GM21723 (cell line): ENCODE measurements at regions not wholly inside any gene's neighbourhood (a gene's known extent, or its start where the extent isn't known, plus 50 kb on each side); places are given as distances from the start of the nearest gene placed in this dataset.

Experiments
- ATAC-seq: cut with Tn5 transposase; IDR thresholded peaks from one replicate; pipeline ENCODE4 v1.9.1; 2021; ENCODE audit warnings: mild to moderate bottlenecking, moderate library complexity; ENCODE audit not compliant: unreplicated experiment

- no peak for ATAC-seq
Measured at GRCh38 chr12:95411057-95411456, 62.9 kb upstream of the METAP2 start.

- ATAC-seq, result no peak
Measured at GRCh38 chr12:95411466-95411865, 62.5 kb upstream of the METAP2 start.

GRCh38 chr12:95412482-95413311 is 61.3 kb upstream of the METAP2 start:
- no peak for ATAC-seq

DNA sequence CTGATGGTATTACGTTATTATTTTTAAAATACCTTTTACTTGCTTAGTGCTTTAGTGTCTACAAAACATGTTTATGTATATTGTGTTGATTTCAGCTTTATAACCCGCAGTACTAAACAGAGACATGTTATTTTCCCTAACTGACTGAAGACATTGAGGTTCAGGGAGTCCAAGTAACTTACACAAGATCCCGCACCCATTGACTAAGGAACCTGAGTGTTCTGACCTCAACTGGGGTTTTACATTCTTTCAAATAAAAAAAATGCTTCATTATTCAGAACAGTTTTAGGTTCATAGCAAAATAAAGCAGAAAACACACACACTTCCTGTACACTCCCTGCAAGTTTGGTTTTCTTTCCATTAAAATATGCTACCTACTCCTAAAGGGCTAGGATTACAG is 60.4 kb upstream of the METAP2 start:
- ATAC-seq, result no peak

DNA sequence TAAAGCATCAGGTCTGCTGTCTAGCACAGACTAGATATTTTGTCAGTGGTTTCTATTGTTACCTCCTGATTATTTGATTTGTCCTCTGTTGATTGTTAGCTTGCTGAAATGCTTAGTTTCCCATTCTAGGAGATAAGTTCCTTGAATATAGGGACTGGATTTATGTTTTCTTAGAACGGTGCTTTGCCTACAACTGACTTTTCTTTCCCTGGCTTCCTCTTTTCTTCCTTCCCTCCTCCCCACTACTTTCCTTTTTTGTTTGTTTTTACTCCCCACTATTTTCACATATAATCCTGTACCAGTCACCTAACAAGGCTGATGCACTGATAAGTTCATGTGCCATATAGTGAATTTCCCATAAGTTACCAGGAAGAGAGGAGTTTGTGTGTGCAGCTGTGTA is 58.5 kb upstream of the METAP2 start:
- no peak for ATAC-seq

GRCh38 chr12:95416111-95416636 is 57.8 kb upstream of the METAP2 start:
- ATAC-seq, result no peak

DNA sequence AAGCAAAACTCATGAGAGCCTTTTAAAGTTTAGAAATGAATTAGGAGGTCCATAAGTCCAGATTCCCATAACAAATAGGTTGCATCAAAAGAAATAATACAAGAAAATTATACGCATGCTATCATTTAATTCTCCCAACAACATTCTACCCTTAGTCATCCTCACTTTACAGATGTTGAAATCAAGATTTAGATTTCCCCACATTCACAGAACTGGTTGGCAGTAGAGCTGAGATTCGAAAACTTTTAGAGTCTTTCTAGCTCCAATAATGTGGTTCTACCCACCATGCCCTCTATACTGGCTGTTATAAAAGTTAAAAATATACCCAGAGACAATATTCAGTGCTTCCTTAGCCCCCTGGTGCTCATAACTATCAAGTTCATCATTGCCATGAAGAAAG is 56.6 kb upstream of the METAP2 start:
- ATAC-seq, result no peak

GRCh38 chr12:95418142-95418541 is 55.8 kb upstream of the METAP2 start:
- no peak for ATAC-seq
